ENCODE measurements at regions not wholly inside any gene's neighbourhood (a gene's known extent, or its start where the extent isn't known, plus 50 kb on each side); places are given as distances from the start of the nearest gene placed in this dataset.

- Histone ChIP-seq H3K36me3 (ENCODE audit: control insufficient read depth in 2 of 2, insufficient read depth in 1 of 2, low read length in 2 of 2) (no peaks in the 10 kb centered on the region), H3K4me3 (ENCODE audit: low read depth, low read length) (no peak overlapping the region), H3K27ac (ENCODE audit: extremely low read depth, low read depth, low read length) (no peak overlapping the region), H3K4me1 (ENCODE audit: control insufficient read depth, insufficient read depth, low read length) (no peaks in the 10 kb centered on the region), H3K9me3 (ENCODE audit: control insufficient read depth, insufficient read depth, low read depth, low read length) (no peaks in the 10 kb centered on the region)
- CTCF ChIA-PET: no interaction called here
- TF ChIP-seq ZSCAN16 (tag by site-specific recombination; IDR thresholded peaks at IDR 0.05) (no peak), ZNF239 (tag by site-specific recombination; IDR thresholded peaks at IDR 0.05) (no peak), ZNF423 (tag by site-specific recombination; IDR thresholded peaks at IDR 0.05) (no peak), ZNF26 (tag by site-specific recombination; IDR thresholded peaks at IDR 0.05) (no peak), ZBTB48 (tag by site-specific recombination; IDR thresholded peaks at IDR 0.05) (no peak), ZBTB7A (tag by site-specific recombination; IDR thresholded peaks at IDR 0.05; ENCODE audit: low read depth) (no peak), ZNF610 (tag by site-specific recombination; IDR thresholded peaks at IDR 0.05; ENCODE audit: borderline replicate concordance) (no peak), ZSCAN5A (tag by site-specific recombination; IDR thresholded peaks at IDR 0.05) (no peak), SETDB1 (IDR thresholded peaks at IDR 0.05; ENCODE audit: insufficient read length, low read length) (no peak), ZNF140 (tag by site-specific recombination; IDR thresholded peaks at IDR 0.05) (no peak), ZNF629 (tag by site-specific recombination; IDR thresholded peaks at IDR 0.05) (no peak), KLF7 (tag by site-specific recombination; IDR thresholded peaks at IDR 0.05; ENCODE audit: borderline replicate concordance) (no peak)
- POLR2A ChIA-PET: no interaction called here
Measured at GRCh38 chr2:220281771-220282170, 654.3 kb downstream of the SLC4A3 start.

GRCh38 chr2:220282236-220282635 is 654.8 kb downstream of the SLC4A3 start:
- POLR2A ChIA-PET: no interaction called here
- no peaks in the 10 kb centered on the region for H3K36me3 ChIP-seq (ENCODE audit: control insufficient read depth in 2 of 2, insufficient read depth in 1 of 2, low read length in 2 of 2)
- no peaks in the 10 kb centered on the region for H3K4me1 ChIP-seq (ENCODE audit: control insufficient read depth, insufficient read depth, low read length)
- H3K9me3 ChIP-seq (ENCODE audit: control insufficient read depth, insufficient read depth, low read depth, low read length): no peaks in the 10 kb centered on the region
- H3K27ac ChIP-seq (ENCODE audit: extremely low read depth, low read depth, low read length): no peak overlapping the region
- TF ChIP-seq ZNF660 (tag by site-specific recombination; IDR thresholded peaks at IDR 0.05) (no peak), ZNF510 (tag by site-specific recombination; IDR thresholded peaks at IDR 0.05; ENCODE audit: insufficient replicate concordance) (no peak), PATZ1 (tag by site-specific recombination; IDR thresholded peaks at IDR 0.05) (no peak), ZNF404 (tag by site-specific recombination; IDR thresholded peaks at IDR 0.05) (no peak), ZNF423 (tag by site-specific recombination; IDR thresholded peaks at IDR 0.05) (no peak), ZBTB17 (tag by site-specific recombination; IDR thresholded peaks at IDR 0.05) (no peak), ZNF449 (tag by site-specific recombination; IDR thresholded peaks at IDR 0.05) (no peak), SP3 (tag by site-specific recombination; IDR thresholded peaks at IDR 0.05) (no peak), ZNF292 (tag by site-specific recombination; IDR thresholded peaks at IDR 0.05; ENCODE audit: borderline replicate concordance, low read depth) (no peak)
- no peak overlapping the region for H3K4me3 ChIP-seq (ENCODE audit: low read depth, low read length)
- CTCF ChIA-PET: no interaction called here
